WERI-Rb-1 (cell line): ENCODE measurements at regions not wholly inside any gene's neighbourhood (a gene's known extent, or its start where the extent isn't known, plus 50 kb on each side); places are given as distances from the start of the nearest gene placed in this dataset.

ENCODE experiments used
- DNase-seq: peaks from one replicate; pipeline ENCODE4 v3.0.0-alpha.2; 2020
- H3K27ac ChIP-seq: fragments of 250-450 bp; sonication (Bioruptor Pico); 2 replicates; pipeline ENCODE4 v1.5.1; 2020; ENCODE audit warnings: mild to moderate bottlenecking, moderate library complexity
- H3K27me3 ChIP-seq: fragments of 250-450 bp; sonication (Bioruptor Pico); 2 replicates; pipeline ENCODE4 v1.5.1; 2021; ENCODE audit warnings: mild to moderate bottlenecking, low read depth, moderate library complexity; ENCODE audit not compliant: insufficient read depth, severe bottlenecking
- H3K36me3 ChIP-seq: fragments of 250-450 bp; sonication (Bioruptor Pico); 2 replicates; pipeline ENCODE4 v1.5.1; 2020; ENCODE audit warnings: mild to moderate bottlenecking, moderate library complexity
- H3K4me3 ChIP-seq: 2 replicates; pipeline ENCODE4 v1.5.1; 2011; ENCODE audit warnings: low read depth, mild to moderate bottlenecking, control low read depth, low read length
- H3K9me3 ChIP-seq: fragments of 250-450 bp; sonication (Bioruptor Pico); 2 replicates; pipeline ENCODE4 v1.5.1; 2021; ENCODE audit warnings: mild to moderate bottlenecking, moderate library complexity; ENCODE audit not compliant: severe bottlenecking
- CTCF ChIP-seq: IDR thresholded peaks from 2 replicates; pipeline ENCODE4 v1.5.1; 2011; ENCODE audit warnings: low read depth, mild to moderate bottlenecking, control low read depth, inconsistent platforms, low read length

- Histone ChIP-seq H3K36me3 (no peaks in the 10 kb centered on the region), H3K27ac (no peak overlapping the region), H3K4me3 (no peak overlapping the region), H3K27me3 (peaks cover 48% of the 10 kb centered on the region), H3K9me3 (no peaks in the 10 kb centered on the region)
- no peak for TF ChIP-seq CTCF
- DNase-seq: no peak
These were observed 127.8 kb downstream of the CRLF2 start for GRCh38 chrX:1084689-1085088.

GRCh38 chrX:1076871-1077651 is 135.4 kb downstream of the CRLF2 start:
- no peak for TF ChIP-seq CTCF
- no peak for DNase-seq
- peaks cover 52% of the 10 kb centered on the region for H3K27me3 ChIP-seq
- no peak overlapping the region for H3K4me3 ChIP-seq
- H3K9me3 ChIP-seq: peaks cover 7% of the 10 kb centered on the region
- no peak overlapping the region for H3K27ac ChIP-seq
- H3K36me3 ChIP-seq: no peaks in the 10 kb centered on the region

GRCh38 chrX:1075741-1076140 is 136.7 kb downstream of the CRLF2 start:
- Histone ChIP-seq H3K27me3 (peaks cover 50% of the 10 kb centered on the region), H3K36me3 (no peaks in the 10 kb centered on the region), H3K4me3 (no peak overlapping the region), H3K9me3 (peaks cover 7% of the 10 kb centered on the region), H3K27ac (no peak overlapping the region)
- DNase-seq: no peak
- TF ChIP-seq CTCF: no peak

GRCh38 chrX:1075156-1075555 is 137.3 kb downstream of the CRLF2 start:
- Histone ChIP-seq H3K27me3 (peaks cover 45% of the 10 kb centered on the region), H3K9me3 (peaks cover 7% of the 10 kb centered on the region)

GRCh38 chrX:1074755-1075154 is 137.7 kb downstream of the CRLF2 start:
- H3K27me3 ChIP-seq: peaks cover 46% of the 10 kb centered on the region
- H3K4me3 ChIP-seq: no peak overlapping the region
- DNase-seq: no peak
- no peak overlapping the region for H3K27ac ChIP-seq
- H3K9me3 ChIP-seq: peaks cover 7% of the 10 kb centered on the region
- no peaks in the 10 kb centered on the region for H3K36me3 ChIP-seq
- no peak for TF ChIP-seq CTCF

More at GRCh38 chrX:1075156-1075555, 137.3 kb downstream of the CRLF2 start:
- no peak for DNase-seq
- Histone ChIP-seq H3K27ac (no peak overlapping the region), H3K36me3 (no peaks in the 10 kb centered on the region), H3K4me3 (no peak overlapping the region)
- TF ChIP-seq CTCF: no peak

GRCh38 chrX:1074172-1074571 is 138.3 kb downstream of the CRLF2 start:
- Histone ChIP-seq H3K9me3 (peaks cover 7% of the 10 kb centered on the region), H3K27ac (no peak overlapping the region), H3K36me3 (no peaks in the 10 kb centered on the region), H3K27me3 (peaks cover 48% of the 10 kb centered on the region), H3K4me3 (no peak overlapping the region)
- TF ChIP-seq CTCF: no peak
- no peak for DNase-seq
